SK-N-SH treated with all-trans-retinoic acid at 6 μM for 48 hours (cell line): ENCODE measurements at regions not wholly inside any gene's neighbourhood (a gene's known extent, or its start where the extent isn't known, plus 50 kb on each side); places are given as distances from the start of the nearest gene placed in this dataset.

ENCODE experiments used
- ATAC-seq: fragments of 200-7000 bp; cut with Tn5 transposase; 3 replicates; pipeline ENCODE4 v1.9.1; 2020; ENCODE audit warnings: mild to moderate bottlenecking, moderate library complexity
- ARNTL ChIP-seq: fragments of 450-650 bp; formaldehyde crosslinking; IDR thresholded peaks from 2 replicates; pipeline ENCODE4 v1.5.0; 2020; ENCODE audit warnings: low read depth, mild to moderate bottlenecking, moderate library complexity, borderline replicate concordance
- BACH2 ChIP-seq: fragments of 250-450 bp; sonication (Bioruptor Pico); IDR thresholded peaks from 2 replicates; pipeline ENCODE4 v1.9.0; 2021; ENCODE audit warnings: mild to moderate bottlenecking, borderline replicate concordance
- CSDC2 ChIP-seq: fragments of 250-450 bp; sonication (Bioruptor Pico); IDR thresholded peaks from 2 replicates; pipeline ENCODE4 v1.5.0; 2020; ENCODE audit warnings: mild to moderate bottlenecking, moderate library complexity
- ESRRG ChIP-seq: fragments of 250-450 bp; sonication (Bioruptor Pico); IDR thresholded peaks from 2 replicates; pipeline ENCODE4 v1.6.1; 2021; ENCODE audit warnings: mild to moderate bottlenecking
- ISL1 ChIP-seq: fragments of 250-450 bp; sonication (Bioruptor Pico); IDR thresholded peaks from 2 replicates; pipeline ENCODE4 v2.1.2; 2022; ENCODE audit warnings: mild to moderate bottlenecking, moderate library complexity
- PPARA ChIP-seq: fragments of 250-450 bp; sonication (Bioruptor Pico); IDR thresholded peaks from 2 replicates; pipeline ENCODE4 v1.5.0; 2020; ENCODE audit warnings: mild to moderate bottlenecking, borderline replicate concordance
- TCF4 ChIP-seq: fragments of 250-450 bp; sonication (Bioruptor Pico); IDR thresholded peaks from 2 replicates; pipeline ENCODE4 v1.8.0; 2021; ENCODE audit warnings: mild to moderate bottlenecking, moderate library complexity, borderline replicate concordance
- TOX ChIP-seq: fragments of 250-450 bp; sonication (Bioruptor Pico); IDR thresholded peaks from 2 replicates; pipeline ENCODE4 v1.8.0; 2021; ENCODE audit warnings: mild to moderate bottlenecking, moderate library complexity, borderline replicate concordance
- ZC3H10 ChIP-seq: fragments of 250-450 bp; sonication (Bioruptor Pico); IDR thresholded peaks from 2 replicates; pipeline ENCODE4 v1.5.1; 2021; ENCODE audit warnings: mild to moderate bottlenecking, moderate library complexity
- ZFP30 ChIP-seq: fragments of 450-650 bp; formaldehyde crosslinking; IDR thresholded peaks from 2 replicates; pipeline ENCODE4 v1.5.0; 2022; ENCODE audit warnings: mild to moderate bottlenecking, moderate library complexity
- ZNF565 ChIP-seq: fragments of 450-650 bp; formaldehyde crosslinking; conservative IDR thresholded peaks from 2 replicates; pipeline ENCODE4 v1.5.0; 2020; ENCODE audit warnings: low read depth, mild to moderate bottlenecking, moderate library complexity
- ZNF70 ChIP-seq: fragments of 450-650 bp; formaldehyde crosslinking; IDR thresholded peaks from 2 replicates; pipeline ENCODE4 v1.5.0; 2020; ENCODE audit warnings: mild to moderate bottlenecking, moderate library complexity
- ZNF8 ChIP-seq: fragments of 450-650 bp; formaldehyde crosslinking; IDR thresholded peaks from 2 replicates; pipeline ENCODE4 v1.5.0; 2020; ENCODE audit warnings: mild to moderate bottlenecking, moderate library complexity
- TF ChIP-seq, protein P1 (sequence below): fragments of 250-450 bp; sonication (Bioruptor Pico); IDR thresholded peaks from 2 replicates; pipeline ENCODE4 v1.8.0; 2020; ENCODE audit warnings: mild to moderate bottlenecking, moderate library complexity, borderline replicate concordance
- TF ChIP-seq, protein P2 (sequence below): fragments of 250-450 bp; sonication (Bioruptor Pico); IDR thresholded peaks from 2 replicates; pipeline ENCODE4 v1.5.1; 2021; ENCODE audit warnings: mild to moderate bottlenecking, moderate library complexity
- TF ChIP-seq, protein P3 (sequence below): fragments of 250-450 bp; sonication (Bioruptor Pico); IDR thresholded peaks from 2 replicates; pipeline ENCODE4 v1.8.0; 2021; ENCODE audit warnings: low read depth, mild to moderate bottlenecking, moderate library complexity, borderline replicate concordance

DNA sequence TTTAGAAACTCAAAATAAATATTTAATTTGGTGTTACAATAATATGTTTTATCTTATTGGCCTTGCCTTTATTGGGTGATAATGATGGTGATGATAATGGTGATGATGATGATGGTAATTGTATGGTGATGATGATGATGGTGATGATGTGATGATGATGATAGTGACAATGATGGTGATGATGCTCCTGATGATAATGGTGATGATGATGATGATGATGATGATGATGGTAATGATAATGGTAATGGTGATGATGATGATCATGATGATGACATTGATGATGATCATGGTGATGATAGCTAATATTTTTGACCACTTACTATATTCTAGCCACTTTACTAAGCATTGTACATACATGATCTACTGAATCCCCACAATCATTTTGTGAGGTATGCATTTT is 1548.6 kb upstream of the TMEM132C start:
- ATAC-seq, result no peak
- TF ChIP-seq ZNF70 (CRISPR knock-in tag), result no peak
- no peak for TF ChIP-seq ZNF565 (CRISPR knock-in tag)
- no peak for TF ChIP-seq TOX (CRISPR knock-in tag)
- no peak for TF ChIP-seq ZC3H10
- no peak for TF ChIP-seq ARNTL
- TF ChIP-seq ZFP30, result no peak
- no peak for TF ChIP-seq BACH2 (CRISPR knock-in tag)
- TF ChIP-seq PPARA (CRISPR knock-in tag), result no peak
- no peak for TF ChIP-seq CSDC2 (CRISPR knock-in tag)
- TF ChIP-seq, protein P1, sequence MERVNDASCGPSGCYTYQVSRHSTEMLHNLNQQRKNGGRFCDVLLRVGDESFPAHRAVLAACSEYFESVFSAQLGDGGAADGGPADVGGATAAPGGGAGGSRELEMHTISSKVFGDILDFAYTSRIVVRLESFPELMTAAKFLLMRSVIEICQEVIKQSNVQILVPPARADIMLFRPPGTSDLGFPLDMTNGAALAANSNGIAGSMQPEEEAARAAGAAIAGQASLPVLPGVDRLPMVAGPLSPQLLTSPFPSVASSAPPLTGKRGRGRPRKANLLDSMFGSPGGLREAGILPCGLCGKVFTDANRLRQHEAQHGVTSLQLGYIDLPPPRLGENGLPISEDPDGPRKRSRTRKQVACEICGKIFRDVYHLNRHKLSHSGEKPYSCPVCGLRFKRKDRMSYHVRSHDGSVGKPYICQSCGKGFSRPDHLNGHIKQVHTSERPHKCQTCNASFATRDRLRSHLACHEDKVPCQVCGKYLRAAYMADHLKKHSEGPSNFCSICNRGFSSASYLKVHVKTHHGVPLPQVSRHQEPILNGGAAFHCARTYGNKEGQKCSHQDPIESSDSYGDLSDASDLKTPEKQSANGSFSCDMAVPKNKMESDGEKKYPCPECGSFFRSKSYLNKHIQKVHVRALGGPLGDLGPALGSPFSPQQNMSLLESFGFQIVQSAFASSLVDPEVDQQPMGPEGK (CRISPR knock-in tag), result no peak
- TF ChIP-seq TCF4, result no peak
- TF ChIP-seq, protein P2, sequence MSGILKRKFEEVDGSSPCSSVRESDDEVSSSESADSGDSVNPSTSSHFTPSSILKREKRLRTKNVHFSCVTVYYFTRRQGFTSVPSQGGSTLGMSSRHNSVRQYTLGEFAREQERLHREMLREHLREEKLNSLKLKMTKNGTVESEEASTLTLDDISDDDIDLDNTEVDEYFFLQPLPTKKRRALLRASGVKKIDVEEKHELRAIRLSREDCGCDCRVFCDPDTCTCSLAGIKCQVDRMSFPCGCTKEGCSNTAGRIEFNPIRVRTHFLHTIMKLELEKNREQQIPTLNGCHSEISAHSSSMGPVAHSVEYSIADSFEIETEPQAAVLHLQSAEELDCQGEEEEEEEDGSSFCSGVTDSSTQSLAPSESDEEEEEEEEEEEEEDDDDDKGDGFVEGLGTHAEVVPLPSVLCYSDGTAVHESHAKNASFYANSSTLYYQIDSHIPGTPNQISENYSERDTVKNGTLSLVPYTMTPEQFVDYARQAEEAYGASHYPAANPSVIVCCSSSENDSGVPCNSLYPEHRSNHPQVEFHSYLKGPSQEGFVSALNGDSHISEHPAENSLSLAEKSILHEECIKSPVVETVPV (CRISPR knock-in tag), result no peak

DNA sequence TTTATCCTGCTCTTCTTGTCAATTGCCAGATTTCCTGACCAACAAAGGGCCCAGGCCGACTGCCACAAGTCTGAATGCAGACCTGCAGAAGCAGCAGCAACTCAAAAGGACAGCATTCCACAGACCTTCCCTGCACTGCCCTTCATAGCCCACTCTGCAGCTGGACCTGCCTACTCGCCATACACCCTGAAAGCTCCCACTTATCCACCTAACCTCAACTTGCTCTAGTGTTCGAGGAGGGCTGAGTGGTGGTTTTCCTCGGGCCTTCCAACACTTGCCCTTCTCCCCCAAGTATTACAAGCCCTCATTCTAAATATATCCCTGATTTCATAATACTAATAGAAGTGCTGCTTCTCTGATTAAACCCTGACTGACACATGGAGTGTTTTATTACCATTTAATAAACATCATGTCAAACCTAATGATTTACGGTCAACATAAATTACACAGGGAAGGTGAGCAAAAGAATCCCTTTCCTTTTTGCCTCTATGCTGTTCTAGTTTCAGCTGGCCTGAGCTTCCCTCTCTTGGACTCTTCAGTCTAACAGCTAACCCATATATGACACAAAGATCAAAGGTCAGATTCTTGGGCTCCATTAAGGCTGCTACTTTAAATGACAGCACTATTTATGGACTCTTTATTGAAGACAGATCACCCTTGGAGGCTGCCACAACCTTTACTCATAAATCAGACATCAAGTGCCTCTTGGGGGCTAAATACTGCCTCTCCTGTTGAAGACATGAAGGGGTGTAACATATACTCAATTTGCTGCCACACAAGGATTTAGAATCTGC is 1546.9 kb upstream of the TMEM132C start:
- TF ChIP-seq ZNF70 (CRISPR knock-in tag) (no peak), ESRRG (no peak)
- TF ChIP-seq, protein P3, sequence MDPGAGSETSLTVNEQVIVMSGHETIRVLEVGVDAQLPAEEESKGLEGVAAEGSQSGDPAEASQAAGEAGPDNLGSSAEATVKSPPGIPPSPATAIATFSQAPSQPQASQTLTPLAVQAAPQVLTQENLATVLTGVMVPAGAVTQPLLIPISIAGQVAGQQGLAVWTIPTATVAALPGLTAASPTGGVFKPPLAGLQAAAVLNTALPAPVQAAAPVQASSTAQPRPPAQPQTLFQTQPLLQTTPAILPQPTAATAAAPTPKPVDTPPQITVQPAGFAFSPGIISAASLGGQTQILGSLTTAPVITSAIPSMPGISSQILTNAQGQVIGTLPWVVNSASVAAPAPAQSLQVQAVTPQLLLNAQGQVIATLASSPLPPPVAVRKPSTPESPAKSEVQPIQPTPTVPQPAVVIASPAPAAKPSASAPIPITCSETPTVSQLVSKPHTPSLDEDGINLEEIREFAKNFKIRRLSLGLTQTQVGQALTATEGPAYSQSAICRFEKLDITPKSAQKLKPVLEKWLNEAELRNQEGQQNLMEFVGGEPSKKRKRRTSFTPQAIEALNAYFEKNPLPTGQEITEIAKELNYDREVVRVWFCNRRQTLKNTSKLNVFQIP, result no peak
- TF ChIP-seq, protein P2 (CRISPR knock-in tag), result no peak
- ATAC-seq, result peak; percentile 81

DNA sequence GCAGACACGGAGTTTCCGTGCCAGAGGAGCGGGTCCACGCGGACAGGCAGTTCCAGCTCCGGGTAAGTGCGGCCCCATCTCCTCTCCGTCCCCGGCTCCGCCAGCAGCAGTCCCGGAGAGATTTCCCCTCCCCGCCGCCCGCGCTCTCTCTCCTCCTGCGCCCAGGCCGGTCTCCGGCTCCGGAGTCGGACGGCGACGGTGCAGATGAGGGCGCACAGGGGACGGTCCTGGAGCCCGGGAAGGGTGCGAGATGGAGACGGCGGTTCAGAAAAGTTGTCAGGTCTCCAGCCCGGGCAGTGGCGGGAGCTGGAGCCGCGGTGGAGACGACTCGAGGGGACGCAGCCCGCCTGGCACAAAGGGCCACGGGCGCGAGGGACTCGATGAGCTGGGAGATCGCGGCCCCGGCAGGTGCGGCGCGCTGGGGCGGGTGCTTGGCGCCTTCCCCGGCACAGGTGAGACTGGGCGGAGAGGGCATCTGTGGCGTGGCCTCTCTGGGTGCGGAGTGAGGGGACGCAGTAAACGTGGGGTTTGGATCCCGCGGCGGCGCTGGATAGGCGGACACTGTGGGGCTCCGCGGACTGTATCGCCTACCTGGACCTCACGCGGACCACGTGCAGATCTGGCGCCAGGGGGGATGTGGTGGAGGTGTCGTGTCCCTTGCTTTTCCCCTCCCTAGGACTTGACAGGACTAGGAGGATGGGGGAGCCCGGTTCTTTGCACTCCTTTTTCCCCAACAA is 1540.3 kb upstream of the TMEM132C start:
- no peak for TF ChIP-seq CSDC2 (CRISPR knock-in tag)
- no peak for TF ChIP-seq ZFP30
- no peak for TF ChIP-seq ZNF8 (CRISPR knock-in tag)
- no peak for TF ChIP-seq ISL1
- TF ChIP-seq, protein P2 (CRISPR knock-in tag), result no peak
- ATAC-seq, result no peak

DNA sequence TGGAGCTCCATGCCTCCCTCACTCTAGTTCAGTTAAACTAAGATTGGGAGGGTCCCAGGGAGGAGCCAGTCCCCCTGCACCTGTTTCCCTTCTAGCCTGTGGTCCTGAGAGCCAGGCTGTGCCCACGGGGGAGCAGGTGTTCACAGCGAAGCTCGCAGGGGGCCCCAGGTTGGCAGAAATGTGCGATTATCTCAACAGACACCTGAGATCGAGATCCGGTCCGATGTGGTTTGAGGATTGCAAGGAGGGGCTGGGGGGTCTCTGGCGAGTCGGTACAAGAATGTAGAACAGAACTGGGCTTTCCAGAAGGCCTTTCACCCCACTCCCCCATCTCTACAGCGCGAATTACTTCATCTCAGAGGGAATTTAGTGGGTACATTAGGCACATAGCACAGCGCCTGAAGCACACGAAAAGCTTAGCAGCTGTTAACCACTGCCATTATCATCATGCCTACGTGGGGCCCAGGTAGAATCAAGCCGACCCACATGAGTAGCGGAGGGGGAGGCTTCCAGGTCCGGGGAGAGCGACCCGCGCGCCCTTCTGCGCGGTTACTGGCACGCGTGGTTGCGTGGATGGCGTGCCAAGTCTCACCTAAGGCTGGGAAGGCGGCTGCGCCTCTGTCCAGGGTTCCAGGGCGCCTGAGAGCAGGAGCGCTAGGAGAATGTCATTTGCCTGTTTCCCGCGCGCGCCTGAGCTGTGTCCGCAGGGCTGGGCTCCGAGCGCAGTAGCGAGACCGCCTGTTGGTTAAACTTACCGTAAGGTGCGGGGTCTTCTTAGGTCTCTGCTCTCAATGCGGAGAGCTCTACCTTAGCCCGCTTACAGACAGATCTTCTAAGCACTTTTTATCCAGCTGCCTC is 1539.5 kb upstream of the TMEM132C start:
- peak; percentile 51; the same call in 2 of the 3 replicates for ATAC-seq
- no peak for TF ChIP-seq BACH2 (CRISPR knock-in tag)
- TF ChIP-seq ZNF565 (CRISPR knock-in tag), result no peak
